ENCODE measurements at regions not wholly inside any gene's neighbourhood (a gene's known extent, or its start where the extent isn't known, plus 50 kb on each side); places are given as distances from the start of the nearest gene placed in this dataset.

DNA sequence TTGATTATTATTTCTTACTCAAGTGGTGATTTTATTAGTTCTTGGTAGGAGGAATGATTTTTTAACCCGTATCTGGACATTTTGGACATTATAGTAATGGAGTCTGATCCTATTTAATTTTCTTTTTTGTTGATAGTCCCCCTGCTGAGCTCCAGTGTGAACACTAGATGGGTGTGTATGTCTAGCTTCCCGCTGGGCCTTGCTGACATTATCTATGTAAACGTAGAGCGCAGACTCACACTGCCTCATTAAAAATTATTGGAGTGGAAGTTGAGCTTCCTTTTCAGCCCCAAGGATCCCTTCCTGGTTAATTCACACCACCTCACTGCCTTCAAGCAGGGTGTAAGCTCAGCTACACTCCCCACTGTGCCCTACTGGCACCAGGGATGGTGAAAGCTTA is 467.6 kb upstream of the PKN2 start:
- TF ChIP-seq, protein P1, sequence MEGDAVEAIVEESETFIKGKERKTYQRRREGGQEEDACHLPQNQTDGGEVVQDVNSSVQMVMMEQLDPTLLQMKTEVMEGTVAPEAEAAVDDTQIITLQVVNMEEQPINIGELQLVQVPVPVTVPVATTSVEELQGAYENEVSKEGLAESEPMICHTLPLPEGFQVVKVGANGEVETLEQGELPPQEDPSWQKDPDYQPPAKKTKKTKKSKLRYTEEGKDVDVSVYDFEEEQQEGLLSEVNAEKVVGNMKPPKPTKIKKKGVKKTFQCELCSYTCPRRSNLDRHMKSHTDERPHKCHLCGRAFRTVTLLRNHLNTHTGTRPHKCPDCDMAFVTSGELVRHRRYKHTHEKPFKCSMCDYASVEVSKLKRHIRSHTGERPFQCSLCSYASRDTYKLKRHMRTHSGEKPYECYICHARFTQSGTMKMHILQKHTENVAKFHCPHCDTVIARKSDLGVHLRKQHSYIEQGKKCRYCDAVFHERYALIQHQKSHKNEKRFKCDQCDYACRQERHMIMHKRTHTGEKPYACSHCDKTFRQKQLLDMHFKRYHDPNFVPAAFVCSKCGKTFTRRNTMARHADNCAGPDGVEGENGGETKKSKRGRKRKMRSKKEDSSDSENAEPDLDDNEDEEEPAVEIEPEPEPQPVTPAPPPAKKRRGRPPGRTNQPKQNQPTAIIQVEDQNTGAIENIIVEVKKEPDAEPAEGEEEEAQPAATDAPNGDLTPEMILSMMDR (IDR thresholded peaks at IDR 0.05; ENCODE audit: low read depth, low read length, missing input control) = no peak
- no peak for TF ChIP-seq GABPA (IDR thresholded peaks at IDR 0.05 in 1 of 2, conservative IDR thresholded peaks at IDR 0.05 in 1 of 2)
- TF ChIP-seq FOXA1 (IDR thresholded peaks at IDR 0.05) = no peak
- peak in 1 of 2 donors; percentile 21 for TF ChIP-seq RAD21 (IDR thresholded peaks at IDR 0.05)
- TF ChIP-seq, protein P2, sequence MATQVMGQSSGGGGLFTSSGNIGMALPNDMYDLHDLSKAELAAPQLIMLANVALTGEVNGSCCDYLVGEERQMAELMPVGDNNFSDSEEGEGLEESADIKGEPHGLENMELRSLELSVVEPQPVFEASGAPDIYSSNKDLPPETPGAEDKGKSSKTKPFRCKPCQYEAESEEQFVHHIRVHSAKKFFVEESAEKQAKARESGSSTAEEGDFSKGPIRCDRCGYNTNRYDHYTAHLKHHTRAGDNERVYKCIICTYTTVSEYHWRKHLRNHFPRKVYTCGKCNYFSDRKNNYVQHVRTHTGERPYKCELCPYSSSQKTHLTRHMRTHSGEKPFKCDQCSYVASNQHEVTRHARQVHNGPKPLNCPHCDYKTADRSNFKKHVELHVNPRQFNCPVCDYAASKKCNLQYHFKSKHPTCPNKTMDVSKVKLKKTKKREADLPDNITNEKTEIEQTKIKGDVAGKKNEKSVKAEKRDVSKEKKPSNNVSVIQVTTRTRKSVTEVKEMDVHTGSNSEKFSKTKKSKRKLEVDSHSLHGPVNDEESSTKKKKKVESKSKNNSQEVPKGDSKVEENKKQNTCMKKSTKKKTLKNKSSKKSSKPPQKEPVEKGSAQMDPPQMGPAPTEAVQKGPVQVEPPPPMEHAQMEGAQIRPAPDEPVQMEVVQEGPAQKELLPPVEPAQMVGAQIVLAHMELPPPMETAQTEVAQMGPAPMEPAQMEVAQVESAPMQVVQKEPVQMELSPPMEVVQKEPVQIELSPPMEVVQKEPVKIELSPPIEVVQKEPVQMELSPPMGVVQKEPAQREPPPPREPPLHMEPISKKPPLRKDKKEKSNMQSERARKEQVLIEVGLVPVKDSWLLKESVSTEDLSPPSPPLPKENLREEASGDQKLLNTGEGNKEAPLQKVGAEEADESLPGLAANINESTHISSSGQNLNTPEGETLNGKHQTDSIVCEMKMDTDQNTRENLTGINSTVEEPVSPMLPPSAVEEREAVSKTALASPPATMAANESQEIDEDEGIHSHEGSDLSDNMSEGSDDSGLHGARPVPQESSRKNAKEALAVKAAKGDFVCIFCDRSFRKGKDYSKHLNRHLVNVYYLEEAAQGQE (IDR thresholded peaks at IDR 0.05) = no peak
- TF ChIP-seq, protein P3, sequence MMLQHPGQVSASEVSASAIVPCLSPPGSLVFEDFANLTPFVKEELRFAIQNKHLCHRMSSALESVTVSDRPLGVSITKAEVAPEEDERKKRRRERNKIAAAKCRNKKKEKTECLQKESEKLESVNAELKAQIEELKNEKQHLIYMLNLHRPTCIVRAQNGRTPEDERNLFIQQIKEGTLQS (IDR thresholded peaks at IDR 0.05) = no peak
- TF ChIP-seq, protein P4, sequence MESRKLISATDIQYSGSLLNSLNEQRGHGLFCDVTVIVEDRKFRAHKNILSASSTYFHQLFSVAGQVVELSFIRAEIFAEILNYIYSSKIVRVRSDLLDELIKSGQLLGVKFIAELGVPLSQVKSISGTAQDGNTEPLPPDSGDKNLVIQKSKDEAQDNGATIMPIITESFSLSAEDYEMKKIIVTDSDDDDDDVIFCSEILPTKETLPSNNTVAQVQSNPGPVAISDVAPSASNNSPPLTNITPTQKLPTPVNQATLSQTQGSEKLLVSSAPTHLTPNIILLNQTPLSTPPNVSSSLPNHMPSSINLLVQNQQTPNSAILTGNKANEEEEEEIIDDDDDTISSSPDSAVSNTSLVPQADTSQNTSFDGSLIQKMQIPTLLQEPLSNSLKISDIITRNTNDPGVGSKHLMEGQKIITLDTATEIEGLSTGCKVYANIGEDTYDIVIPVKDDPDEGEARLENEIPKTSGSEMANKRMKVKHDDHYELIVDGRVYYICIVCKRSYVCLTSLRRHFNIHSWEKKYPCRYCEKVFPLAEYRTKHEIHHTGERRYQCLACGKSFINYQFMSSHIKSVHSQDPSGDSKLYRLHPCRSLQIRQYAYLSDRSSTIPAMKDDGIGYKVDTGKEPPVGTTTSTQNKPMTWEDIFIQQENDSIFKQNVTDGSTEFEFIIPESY (IDR thresholded peaks at IDR 0.05) = no peak
